Stimulated activated naive CD4-positive, alpha-beta T cell treated with Interleukin-2 at 50 U/mL for 16 hours (primary cell): ENCODE measurements at regions not wholly inside any gene's neighbourhood (a gene's known extent, or its start where the extent isn't known, plus 50 kb on each side); places are given as distances from the start of the nearest gene placed in this dataset.

Experiments used
- DNase-seq: peaks from one replicate; lab custom pipeline; 2025; lab: John Stamatoyannopoulos, UW

GRCh38 chr1:218679988-218680748 is 335.0 kb downstream of the TGFB2 start:
- no peak for DNase-seq

- DNase-seq = no peak
These were observed 338.1 kb downstream of the TGFB2 start for GRCh38 chr1:218683242-218683641.

GRCh38 chr1:218686258-218686657 is 341.1 kb downstream of the TGFB2 start:
- DNase-seq = no peak

- DNase-seq = no peak
These were observed 341.6 kb downstream of the TGFB2 start for GRCh38 chr1:218686761-218687160.

GRCh38 chr1:218692808-218693207 is 347.7 kb downstream of the TGFB2 start:
- DNase-seq = no peak

GRCh38 chr1:218693599-218693998 is 348.5 kb downstream of the TGFB2 start:
- no peak for DNase-seq

GRCh38 chr1:218694085-218694484 is 348.9 kb downstream of the TGFB2 start:
- no peak for DNase-seq

- DNase-seq = no peak
These were observed 349.5 kb downstream of the TGFB2 start for GRCh38 chr1:218694636-218695035.

GRCh38 chr1:218695525-218695924 is 350.4 kb downstream of the TGFB2 start:
- no peak for DNase-seq

GRCh38 chr1:218698141-218698540 is 353.0 kb downstream of the TGFB2 start:
- DNase-seq = no peak

- no peak for DNase-seq
These were observed 354.3 kb downstream of the TGFB2 start for GRCh38 chr1:218699421-218699820.

- DNase-seq = no peak
These were observed 354.7 kb downstream of the TGFB2 start for GRCh38 chr1:218699865-218700264.

- no peak for DNase-seq
These were observed 355.5 kb downstream of the TGFB2 start for GRCh38 chr1:218700666-218701065.

- no peak for DNase-seq
These were observed 356.0 kb downstream of the TGFB2 start for GRCh38 chr1:218701131-218701530.

GRCh38 chr1:218702775-218703174 is 357.6 kb downstream of the TGFB2 start:
- DNase-seq = no peak

- no peak for DNase-seq
These were observed 358.7 kb downstream of the TGFB2 start for GRCh38 chr1:218703836-218704235.

GRCh38 chr1:218705391-218705790 is 360.3 kb downstream of the TGFB2 start:
- DNase-seq = no peak

GRCh38 chr1:218705911-218706893 is 361.1 kb downstream of the TGFB2 start:
- no peak for DNase-seq

GRCh38 chr1:218711001-218711400 is 365.9 kb downstream of the TGFB2 start:
- no peak for DNase-seq

GRCh38 chr1:218711884-218712674 is 366.9 kb downstream of the TGFB2 start:
- no peak for DNase-seq

- no peak for DNase-seq
These were observed 367.5 kb downstream of the TGFB2 start for GRCh38 chr1:218712677-218713076.
